ENCODE measurements at regions not wholly inside any gene's neighbourhood (a gene's known extent, or its start where the extent isn't known, plus 50 kb on each side); places are given as distances from the start of the nearest gene placed in this dataset.
"Not testable (repeated sequence)": the region's sequence is repeated elsewhere in the genome, so short reads cannot be mapped to it uniquely, and the experiment has no call there.

DNA sequence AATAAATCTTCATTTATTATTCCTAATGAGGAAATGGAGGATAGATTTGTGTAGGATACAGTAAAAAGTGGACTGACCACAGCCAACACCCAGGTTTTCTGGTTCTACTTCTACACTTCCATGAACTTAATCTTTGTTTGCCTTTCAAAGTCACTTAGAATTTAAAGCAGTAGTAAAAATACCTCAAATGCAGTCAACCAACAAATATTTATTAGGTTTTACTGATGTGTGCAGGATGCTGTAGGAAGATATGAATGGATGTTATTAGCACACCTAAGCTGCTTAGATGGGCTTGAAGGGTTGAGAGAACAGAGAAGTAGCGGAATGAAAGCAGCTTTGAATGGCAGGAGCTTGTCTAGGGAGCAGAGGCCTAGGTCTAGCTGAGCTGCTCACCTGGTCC lies 201.1 kb downstream of the PALM2AKAP2 start:
- no peak for DNase-seq

DNA sequence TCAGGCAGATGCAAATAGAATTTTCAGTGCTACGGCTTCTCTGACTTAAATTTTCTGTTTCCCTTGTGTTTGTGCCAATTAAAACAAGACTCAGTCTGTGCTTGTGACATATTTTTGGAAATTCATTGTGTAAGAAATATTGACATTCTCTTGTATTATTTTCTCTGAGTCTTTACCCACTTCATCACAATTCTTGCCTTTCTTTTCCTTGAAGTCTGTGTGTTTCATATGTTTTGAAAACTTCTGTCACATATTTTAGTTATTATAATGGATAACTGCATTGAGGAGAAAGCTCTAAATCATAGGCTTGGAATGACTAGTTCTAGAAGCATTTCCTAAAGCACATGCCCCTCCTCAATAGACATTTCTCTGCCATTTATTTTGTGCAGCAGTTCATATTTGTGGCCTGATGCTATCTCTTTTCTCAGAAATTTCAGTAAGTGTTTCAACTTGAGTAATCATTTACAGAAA lies 206.6 kb downstream of the PALM2AKAP2 start:
- no peak for DNase-seq

DNA sequence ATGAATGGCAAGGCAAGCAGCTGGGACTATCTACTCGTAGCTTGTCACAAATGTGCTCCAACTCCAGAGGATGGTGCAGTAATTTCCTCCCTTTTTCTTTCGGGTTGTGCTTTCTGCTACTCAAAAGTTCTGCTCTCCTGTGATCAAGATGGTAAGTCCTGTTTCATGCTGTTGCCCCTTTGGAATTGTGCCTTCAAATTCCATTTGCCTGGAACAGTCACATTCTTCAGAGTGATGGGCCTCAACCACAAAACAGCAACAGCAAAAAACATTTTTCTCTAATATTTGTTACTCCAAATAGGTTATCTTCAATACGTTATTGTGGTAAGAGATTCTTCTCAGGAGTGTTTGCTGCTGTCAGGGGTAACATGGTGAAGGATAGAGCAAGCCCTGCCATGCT lies 209.3 kb downstream of the PALM2AKAP2 start:
- DNase-seq = no peak

DNA sequence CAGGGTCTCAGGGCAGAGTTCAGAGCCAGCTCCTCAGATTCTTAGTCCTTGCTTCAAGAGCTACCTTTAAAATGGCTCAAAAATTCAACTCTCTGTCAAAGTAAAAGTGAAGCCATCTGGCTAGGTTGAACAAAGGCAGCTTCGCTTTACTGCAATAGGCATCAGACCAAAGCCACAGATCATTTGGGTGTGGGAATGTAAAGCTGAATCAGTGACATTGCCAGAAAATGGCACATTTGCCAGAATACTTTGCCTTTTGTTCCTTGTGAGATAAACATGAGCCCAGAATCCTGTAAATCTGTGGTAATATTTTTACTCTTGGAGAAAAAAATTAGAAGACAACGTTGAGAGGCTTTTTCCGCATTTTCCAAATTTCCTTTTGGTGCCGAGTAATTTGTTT lies 210.5 kb downstream of the PALM2AKAP2 start:
- DNase-seq = no peak

DNA sequence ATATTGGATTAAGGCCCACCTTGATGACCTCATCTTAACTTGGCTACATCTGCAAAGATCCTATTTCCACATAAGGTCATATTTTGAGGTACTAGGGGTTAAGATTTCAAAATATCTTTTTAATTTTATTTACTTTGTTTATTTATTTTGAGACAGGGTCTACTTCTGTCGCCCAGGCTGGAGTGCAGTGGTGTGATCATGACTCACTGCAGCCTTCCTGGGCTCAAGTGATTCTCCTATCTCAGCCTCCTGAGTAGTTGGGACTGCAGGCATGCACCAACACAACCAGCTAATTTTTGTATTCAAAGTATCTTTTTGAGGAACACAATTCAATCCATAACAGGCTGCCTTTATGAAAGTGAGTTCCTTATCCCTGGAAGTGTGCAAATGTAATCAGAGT lies 212.3 kb downstream of the PALM2AKAP2 start:
- DNase-seq = no peak

DNA sequence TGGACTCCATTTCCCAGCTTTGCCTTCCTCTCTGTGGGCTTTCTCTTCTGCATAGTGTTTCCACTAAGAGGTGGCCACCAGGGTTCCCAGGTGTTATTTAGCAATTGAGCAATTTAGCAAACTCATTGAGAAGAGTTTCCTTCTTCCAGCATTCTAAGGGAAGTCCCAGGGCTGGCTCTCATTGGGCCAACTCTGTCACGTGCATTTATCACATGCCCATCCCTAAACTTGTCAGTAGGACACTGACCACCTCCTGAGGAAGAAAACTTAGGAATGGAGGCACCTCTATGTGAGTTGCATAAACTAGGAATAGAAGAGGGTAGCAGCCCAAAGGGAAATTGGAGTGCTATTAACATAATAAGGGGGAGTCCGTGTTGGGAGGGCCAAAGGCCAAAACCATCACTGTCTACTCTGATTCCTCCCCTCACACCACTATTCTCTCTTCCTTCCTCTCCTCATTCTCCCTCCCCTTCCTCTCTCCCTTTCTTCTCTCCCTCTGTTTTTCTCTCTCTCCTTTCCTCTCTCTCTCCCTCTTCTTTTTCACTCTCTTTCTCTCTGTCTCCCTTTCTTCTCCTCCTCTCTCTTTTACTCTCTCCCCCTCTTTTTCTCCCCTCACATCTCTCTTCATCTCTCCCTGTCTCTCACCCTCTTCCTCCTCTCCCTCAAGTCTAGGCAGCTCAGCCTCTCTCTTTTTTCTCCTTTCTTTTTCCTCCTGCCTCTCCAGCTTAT lies 213.4 kb downstream of the PALM2AKAP2 start:
- DNase-seq = no peak

DNA sequence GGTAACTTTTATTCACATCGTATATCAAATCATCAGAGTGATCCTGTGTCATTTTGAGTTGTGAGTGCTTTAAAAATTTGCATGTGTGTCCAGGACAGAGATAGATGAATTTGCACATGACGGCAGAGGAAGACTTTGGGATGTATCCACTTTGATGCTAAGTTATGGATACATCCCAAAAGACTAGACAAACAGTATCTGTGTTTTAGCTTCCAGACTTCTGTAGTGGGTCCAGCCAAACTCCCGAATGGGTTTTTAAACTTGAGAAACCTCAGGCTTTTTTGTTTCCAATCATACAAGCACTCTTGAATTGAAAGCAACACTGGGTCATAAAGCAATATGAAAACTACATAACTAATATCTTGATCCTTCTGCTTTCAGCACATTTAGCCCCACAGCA lies 213.8 kb downstream of the C9orf152 start:
- DNase-seq = no peak

DNA sequence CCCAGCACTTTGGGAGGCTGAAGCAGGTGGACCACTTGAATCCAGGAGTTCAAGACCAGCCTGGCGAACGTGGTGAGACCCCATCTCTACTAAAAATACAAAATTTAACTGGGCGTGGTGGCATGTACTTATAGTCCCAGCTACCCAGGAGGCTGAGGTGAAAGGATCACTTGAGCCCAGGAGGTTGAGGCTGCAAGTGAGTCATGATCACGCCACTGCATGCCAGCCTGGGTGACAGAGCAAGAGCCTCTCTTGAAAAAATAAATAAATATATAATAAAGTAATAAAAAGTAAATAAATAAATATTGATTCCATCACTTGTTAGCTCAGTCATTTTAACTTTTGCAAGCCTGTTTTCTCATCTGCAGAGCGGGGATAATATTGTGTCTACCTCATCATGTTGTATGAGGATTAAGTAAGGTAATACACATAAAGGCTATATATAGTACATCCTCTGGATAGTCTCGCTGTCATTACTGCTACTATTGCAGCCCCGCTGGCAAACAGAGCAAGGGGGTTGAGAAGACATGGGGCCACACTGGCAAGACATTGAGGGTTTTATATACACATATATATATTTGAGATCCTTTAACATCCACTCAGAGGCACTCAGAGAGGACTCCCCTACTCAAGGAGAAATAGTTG lies 210.9 kb downstream of the C9orf152 start:
- DNase-seq = no peak

DNA sequence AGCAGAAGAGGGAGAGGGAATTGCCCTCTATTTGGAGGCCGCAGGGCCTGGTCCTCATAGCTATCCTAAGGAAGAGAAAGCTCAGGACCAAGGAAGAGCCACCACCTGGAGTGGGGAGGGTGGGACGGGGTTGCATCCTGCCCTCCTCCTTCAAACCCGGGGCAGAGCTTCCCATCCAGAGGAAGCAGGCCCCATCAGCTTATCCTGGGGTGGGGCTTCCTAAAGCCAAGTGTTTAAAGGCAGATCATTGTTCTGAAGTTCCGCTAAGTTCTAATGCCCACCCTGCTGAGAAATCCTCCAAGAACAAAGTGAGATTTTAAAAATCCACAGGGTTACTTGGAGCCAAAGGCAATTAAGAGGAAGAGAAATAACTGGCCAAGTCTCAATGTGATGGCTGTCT lies 210.3 kb downstream of the C9orf152 start:
- no peak for DNase-seq

DNA sequence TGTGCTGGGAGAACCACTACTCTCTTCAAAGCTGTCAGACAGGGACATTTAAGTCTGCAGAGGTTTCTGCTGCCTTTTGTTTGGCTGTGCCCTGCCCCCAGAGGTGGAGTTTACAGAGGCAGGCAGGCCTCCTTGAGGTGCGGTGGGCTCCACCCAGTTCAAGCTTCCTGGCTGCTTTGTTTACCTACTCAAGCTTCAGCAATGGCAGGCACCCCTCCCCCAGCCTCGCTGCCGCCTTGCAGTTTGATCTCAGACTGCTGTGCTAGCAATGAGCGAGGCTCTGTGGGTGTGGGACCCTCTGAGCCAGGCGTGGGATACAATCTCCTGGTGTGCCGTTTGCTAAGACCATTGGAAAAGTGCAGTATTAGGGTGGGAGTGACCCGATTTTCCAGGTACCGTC lies 202.4 kb downstream of the C9orf152 start:
- peak; percentile 44 for DNase-seq

DNA sequence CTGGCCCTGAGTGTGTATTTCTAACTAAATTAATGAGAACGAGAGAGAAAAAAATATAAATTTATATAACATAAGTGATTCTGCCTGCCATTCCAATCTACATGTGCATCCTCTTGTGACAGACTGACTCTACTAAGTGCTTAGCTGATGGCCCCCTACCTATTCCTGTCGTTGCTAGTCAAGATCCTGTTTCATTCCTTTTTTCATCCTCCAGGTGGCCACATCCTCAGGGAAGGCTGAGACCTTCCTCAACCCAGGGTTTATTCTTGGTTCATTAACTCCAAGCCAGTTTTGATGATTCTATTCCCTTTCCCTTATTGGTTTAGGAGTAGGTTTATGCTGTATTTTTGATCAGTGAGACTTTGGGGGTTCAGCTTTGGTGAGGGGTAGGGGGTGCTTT lies 201.3 kb downstream of the C9orf152 start:
- no peak for DNase-seq

DNA sequence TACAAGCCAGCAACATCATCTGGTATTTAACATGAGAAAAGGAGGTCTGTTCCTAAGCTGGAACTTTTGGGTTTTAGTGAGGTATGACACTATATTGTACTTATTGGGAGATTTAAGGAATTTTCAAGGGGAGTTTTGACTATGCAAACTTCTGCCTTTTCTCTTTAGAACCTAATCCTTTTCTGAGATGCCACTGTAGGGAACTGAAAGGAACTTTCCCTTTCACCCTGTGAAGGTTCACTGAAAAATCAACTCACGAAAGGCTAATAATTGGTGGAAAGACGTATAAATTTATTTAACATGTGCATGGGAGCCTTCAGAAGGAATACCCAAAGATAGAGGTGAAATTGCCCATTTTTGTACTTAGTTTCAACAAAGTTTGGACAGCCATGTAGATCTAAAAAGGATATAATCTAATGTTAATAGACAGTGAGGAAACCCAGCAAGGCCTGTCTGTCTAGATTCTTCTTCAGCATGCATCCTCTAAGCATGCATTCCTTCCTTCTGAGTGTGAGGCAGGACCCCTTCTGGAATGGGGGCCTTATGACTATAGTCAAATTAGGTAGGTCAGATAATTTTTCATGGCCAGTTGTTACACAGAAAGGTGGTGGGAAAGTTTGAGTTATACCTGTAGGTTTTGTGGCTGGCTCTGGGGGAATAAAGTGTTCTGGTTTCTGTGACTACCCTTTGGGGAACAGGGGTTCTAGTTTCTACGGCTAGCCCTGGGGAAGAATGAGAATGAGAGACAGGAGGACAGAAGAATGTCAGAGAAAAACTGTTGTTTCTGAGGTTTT lies 200.3 kb downstream of the C9orf152 start:
- no peak for DNase-seq

DNA sequence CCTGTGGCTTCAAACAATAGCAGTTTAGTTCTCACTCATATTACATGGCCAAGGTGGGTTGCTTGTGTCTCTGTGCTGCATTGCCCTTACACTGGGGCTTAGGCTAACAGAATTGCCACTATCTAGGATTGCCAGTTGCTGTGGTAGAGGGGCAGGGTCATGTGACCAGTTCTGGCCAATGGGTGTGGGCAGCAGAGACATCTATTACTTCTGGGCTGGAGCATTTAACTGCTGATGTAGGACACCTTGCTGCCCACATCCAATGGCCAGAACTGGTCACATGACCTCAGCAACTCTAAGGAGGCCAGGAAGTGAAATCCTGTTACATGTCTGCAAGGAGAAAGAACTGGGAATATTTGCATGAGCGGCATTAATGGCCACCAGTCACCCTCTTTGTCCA lies 199.3 kb downstream of the C9orf152 start:
- no peak for DNase-seq

DNA sequence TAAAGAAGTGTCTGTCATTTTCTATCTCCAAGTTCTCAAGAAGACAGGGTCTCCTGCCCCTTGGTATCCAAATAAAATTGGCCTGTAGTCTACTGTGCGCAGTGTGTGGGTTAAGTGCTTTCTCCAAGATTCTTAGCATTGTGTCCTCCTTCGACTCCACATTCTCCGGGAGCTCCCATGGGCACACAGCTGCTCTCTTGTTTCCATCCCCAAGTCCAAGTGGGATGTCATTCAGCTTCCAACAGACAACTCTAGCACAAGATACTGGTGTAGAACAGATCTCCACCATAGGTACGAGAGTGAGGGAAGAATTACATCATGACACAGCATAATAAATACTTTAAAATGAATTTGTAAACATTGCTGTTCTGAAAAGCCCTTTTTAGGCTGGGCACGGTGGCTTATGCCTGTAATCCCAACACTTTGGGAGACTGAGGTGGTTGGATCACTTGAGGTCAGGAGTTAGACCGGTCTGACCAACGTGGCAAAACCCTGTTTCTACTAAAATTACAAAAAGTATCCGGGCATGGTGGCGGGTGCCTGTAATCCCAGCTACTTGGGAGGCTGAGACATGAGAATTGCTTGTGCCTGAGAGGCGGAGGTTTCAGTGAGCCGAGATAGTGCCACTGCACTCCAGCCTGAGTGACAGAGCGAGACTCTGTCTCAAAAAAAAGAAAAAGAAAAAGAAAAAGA lies 196.2 kb downstream of the C9orf152 start:
- DNase-seq = no peak

DNA sequence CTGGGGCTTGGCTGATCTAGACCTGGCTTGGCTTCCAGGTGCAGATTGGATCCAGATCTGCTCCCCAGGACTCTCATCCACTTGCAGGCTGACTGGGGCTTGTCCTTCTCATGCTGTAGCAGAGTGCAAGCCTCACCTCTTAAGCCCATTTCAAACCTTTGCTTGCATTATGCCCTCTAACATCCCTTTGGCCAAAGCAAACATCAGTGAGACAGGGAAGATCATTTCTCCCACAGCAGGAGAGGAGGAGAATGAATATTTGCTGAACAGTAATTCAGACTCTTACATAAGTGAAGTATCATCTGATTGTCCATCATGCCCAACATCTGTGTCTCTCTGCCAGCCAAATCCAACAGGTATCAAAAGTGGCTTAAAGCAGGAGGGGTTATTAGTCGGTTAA lies 194.9 kb downstream of the C9orf152 start:
- no peak for DNase-seq

DNA sequence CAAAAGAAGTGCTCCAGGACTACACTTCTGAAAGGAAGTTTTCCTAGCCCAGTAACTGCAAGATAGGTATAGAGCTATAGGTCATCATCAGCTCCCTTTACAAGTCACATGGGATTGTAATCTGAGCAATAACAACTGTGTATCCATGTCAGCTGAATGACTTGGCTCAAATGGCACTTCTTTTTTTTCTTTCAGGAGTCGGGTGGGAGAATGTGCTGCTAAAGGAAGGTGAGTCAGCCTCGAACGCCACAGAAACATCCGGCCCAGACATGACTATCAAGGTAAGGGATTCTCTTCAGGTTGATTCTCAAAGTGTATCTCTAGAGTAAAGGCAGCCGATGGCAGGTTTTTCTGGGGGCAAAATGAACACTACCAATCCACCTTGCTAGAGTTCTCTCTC lies 192.2 kb downstream of the C9orf152 start:
- peak; percentile 33 for DNase-seq

DNA sequence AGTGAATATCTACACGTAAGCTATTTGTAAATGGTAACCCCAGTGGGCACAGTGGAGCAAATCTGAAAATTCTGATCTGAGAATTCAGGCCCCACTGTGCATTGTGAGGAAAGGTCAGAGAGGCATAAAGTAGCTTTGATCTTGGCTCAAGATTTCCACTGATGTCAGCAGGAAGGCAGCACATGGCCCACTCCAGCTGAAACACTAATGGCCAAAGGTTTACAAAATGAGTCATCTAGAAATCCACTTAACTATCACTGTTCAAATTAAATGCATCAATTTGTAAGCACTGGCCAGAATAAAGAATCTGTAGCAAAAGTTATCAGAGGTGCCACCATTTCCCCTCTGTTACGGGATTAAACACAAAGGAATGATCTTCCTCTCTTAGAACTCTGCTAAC lies 191.6 kb downstream of the C9orf152 start:
- no peak for DNase-seq

DNA sequence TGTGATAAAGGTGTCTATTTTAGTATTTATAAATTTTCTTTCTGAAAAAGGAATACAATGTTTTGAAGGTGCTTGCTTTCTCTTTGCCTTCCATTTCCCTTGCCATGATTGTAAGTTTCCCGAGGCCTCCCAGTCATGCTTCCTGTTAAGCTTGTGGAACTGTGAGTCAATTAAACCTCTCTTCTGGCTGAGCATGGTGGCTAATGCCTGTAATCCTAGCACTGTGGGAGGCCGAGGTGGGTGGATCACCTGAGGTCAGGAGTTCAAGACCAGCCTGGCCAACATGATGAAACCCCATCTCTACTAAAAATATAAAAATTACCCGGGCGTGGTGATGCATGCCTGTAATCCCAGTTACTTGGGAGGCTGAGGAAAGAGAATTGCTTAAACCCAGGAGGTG lies 187.7 kb downstream of the C9orf152 start:
- DNase-seq = not testable (repeated sequence)

DNA sequence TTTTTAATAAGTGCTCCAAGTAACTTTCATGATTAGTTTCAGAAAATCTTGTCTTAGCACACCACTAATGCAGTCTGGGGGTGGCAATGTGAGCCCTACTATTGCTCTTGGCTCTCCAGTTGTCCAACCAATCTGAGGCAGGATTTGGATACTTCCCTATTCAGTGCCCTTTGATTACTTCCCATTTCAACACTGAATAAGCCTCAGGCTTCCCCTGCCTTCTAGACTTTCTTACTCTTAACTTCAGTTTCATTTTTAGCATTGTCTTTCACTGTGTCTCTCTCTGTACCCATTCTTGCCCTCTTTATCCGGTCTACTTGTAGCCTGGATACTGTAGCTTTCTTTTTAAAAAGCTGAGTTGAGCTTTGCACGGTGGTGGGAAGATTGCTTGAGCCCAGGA lies 186.1 kb downstream of the C9orf152 start:
- peak; percentile 7 for DNase-seq

DNA sequence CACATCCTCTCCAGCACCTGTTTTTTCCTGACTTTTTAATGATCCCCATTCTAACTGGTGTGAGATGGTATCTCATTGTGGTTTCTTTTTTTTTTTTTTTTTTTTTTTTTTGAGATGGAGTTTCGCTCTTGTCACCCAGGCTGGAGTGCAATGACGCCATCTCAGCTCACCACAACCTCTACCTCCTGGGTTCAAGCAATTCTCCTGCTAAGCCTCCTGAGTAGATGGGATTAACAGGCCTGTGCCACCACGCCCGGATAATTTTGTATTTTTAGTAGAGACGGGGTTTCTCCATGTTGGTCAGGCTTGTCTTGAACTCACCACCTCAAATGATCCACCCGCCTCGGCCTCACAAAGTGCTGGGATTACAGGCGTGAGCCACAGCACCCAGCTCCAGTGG lies 184.7 kb downstream of the C9orf152 start:
- not testable (repeated sequence) for DNase-seq

DNA sequence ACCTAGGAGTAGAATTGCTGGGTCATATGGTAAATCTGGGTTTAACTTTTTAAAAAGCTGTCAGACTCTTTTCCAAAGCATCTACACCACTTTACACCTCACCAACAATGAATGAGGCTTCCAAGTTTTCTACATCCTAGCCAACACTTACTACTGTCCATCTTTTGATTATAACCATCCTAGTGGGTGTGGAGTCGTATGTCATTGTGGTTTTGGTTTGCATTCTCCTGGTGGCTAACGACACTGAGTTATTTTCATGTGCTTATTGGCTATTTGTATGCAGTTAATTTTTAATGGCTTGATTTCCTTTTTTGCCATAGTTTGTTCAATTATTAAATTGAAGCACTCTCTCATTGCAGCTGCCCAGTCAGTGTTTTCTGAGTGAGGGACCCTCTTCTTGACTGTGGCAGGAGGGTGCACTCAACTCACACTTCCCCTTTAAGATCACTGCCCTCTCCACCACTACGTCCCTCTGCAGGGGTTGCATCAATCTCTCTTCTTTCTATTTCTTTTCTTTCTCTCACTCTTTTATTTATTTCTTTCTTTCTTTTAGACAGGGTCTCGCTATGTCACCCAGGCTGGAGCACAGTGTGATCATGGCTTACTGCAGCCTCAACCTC lies 182.3 kb downstream of the C9orf152 start:
- DNase-seq = no peak

DNA sequence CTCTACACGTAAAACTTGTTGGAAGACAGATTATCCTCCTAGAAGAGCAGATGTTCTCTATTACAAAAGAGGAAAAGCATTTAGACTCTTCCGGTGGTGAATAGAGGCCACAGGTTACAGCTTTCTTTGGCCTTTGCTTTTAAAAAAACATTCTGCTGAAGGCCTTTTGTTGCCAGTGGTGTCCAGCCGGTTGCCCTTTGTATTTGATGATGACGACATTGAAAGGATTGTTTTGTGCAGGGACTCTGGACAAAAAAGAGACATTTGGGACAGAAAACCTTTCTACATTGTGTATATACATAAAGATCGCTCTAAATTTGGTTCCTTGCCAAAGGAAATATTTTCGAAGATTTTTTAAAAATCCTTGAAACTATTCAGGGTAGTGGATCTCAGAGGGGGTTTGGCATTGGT lies 180.3 kb downstream of the C9orf152 start:
- DNase-seq = no peak

DNA sequence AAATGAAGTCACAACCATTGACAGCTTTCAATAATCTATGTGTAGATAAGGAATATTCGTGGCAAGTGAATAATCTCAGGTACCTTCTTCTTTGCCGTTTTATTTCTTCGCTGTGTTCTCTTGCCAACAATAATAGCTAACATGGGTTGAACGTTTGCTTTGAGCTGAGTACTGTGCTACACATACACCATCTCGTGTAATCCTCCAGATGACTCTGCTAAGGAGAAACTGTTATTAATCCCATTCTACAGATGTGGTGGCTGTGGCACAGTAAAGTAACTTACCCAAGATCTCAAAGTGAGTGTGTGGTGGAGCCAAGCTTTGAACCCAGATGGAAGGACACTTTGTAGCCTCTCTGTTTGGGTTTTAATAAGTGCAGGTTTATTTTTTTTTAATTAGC lies 179.7 kb downstream of the C9orf152 start:
- DNase-seq = no peak

Measured in CD4-positive, alpha-beta T cell treated with Interleukin-4 for 4 hours (primary cell).